ENCODE measurements at regions not wholly inside any gene's neighbourhood (a gene's known extent, or its start where the extent isn't known, plus 50 kb on each side); places are given as distances from the start of the nearest gene placed in this dataset.

- no peak for TF ChIP-seq ZNF274 (IDR thresholded peaks at IDR 0.05; ENCODE audit: low read depth, low read length)
- no peak overlapping the region for H3K4me3 ChIP-seq (ENCODE audit: low read length)
Observed at GRCh38 chr10:113967126-113967525, 76.5 kb upstream of the ADRB1 start.

GRCh38 chr10:113970641-113971040, 73.0 kb upstream of the ADRB1 start:
- TF ChIP-seq ZNF274 (IDR thresholded peaks at IDR 0.05; ENCODE audit: low read depth, low read length): no peak
- no peak overlapping the region for H3K4me3 ChIP-seq (ENCODE audit: low read length)

GRCh38 chr10:113971349-113971973, 72.2 kb upstream of the ADRB1 start:
- no peak for TF ChIP-seq ZNF274 (IDR thresholded peaks at IDR 0.05; ENCODE audit: low read depth, low read length)

GRCh38 chr10:113977174-113977573, 66.5 kb upstream of the ADRB1 start:
- no peak for TF ChIP-seq ZNF274 (IDR thresholded peaks at IDR 0.05; ENCODE audit: low read depth, low read length)
- H3K4me3 ChIP-seq (ENCODE audit: low read length): no peak overlapping the region

More at GRCh38 chr10:113971349-113971973, 72.2 kb upstream of the ADRB1 start:
- no peak overlapping the region for H3K4me3 ChIP-seq (ENCODE audit: low read length)

GRCh38 chr10:113978802-113979201, 64.9 kb upstream of the ADRB1 start:
- no peak for TF ChIP-seq ZNF274 (IDR thresholded peaks at IDR 0.05; ENCODE audit: low read depth, low read length)
- no peak overlapping the region for H3K4me3 ChIP-seq (ENCODE audit: low read length)

GRCh38 chr10:113979409-113979808, 64.3 kb upstream of the ADRB1 start:
- no peak for TF ChIP-seq ZNF274 (IDR thresholded peaks at IDR 0.05; ENCODE audit: low read depth, low read length)
- no peak overlapping the region for H3K4me3 ChIP-seq (ENCODE audit: low read length)

GRCh38 chr10:113980408-113981087, 63.1 kb upstream of the ADRB1 start:
- TF ChIP-seq ZNF274 (IDR thresholded peaks at IDR 0.05; ENCODE audit: low read depth, low read length): no peak
- H3K4me3 ChIP-seq (ENCODE audit: low read length): no peak overlapping the region

- no peak overlapping the region; the same call in 1 of the 2 replicates for H3K4me3 ChIP-seq (ENCODE audit: low read length)
- TF ChIP-seq ZNF274 (IDR thresholded peaks at IDR 0.05; ENCODE audit: low read depth, low read length): no peak
Observed at GRCh38 chr10:113982296-113982695, 61.4 kb upstream of the ADRB1 start.

- TF ChIP-seq ZNF274 (IDR thresholded peaks at IDR 0.05; ENCODE audit: low read depth, low read length): no peak
- peak overlapping the region; percentile 9; the same call in 1 of the 2 replicates for H3K4me3 ChIP-seq (ENCODE audit: low read length)
Observed at GRCh38 chr10:113982769-113983168, 60.9 kb upstream of the ADRB1 start.

- no peak for TF ChIP-seq ZNF274 (IDR thresholded peaks at IDR 0.05; ENCODE audit: low read depth, low read length)
- H3K4me3 ChIP-seq (ENCODE audit: low read length): no peak overlapping the region; the same call in 1 of the 2 replicates
Observed at GRCh38 chr10:113983552-113983951, 60.1 kb upstream of the ADRB1 start.

- H3K4me3 ChIP-seq (ENCODE audit: low read length): no peak overlapping the region
- no peak for TF ChIP-seq ZNF274 (IDR thresholded peaks at IDR 0.05; ENCODE audit: low read depth, low read length)
Observed at GRCh38 chr10:113985297-113985844, 58.3 kb upstream of the ADRB1 start.

GRCh38 chr10:113986316-113986715, 57.4 kb upstream of the ADRB1 start:
- TF ChIP-seq ZNF274 (IDR thresholded peaks at IDR 0.05; ENCODE audit: low read depth, low read length): no peak
- H3K4me3 ChIP-seq (ENCODE audit: low read length): no peak overlapping the region

- TF ChIP-seq ZNF274 (IDR thresholded peaks at IDR 0.05; ENCODE audit: low read depth, low read length): no peak
- no peak overlapping the region for H3K4me3 ChIP-seq (ENCODE audit: low read length)
Observed at GRCh38 chr10:113987156-113987555, 56.5 kb upstream of the ADRB1 start.

GRCh38 chr10:113987805-113988204, 55.9 kb upstream of the ADRB1 start:
- no peak overlapping the region for H3K4me3 ChIP-seq (ENCODE audit: low read length)
- TF ChIP-seq ZNF274 (IDR thresholded peaks at IDR 0.05; ENCODE audit: low read depth, low read length): no peak

- H3K4me3 ChIP-seq (ENCODE audit: low read length): no peak overlapping the region
- no peak for TF ChIP-seq ZNF274 (IDR thresholded peaks at IDR 0.05; ENCODE audit: low read depth, low read length)
Observed at GRCh38 chr10:113988535-113988934, 55.1 kb upstream of the ADRB1 start.

All from GM08714 (cell line).